ENCODE measurements at regions not wholly inside any gene's neighbourhood (a gene's known extent, or its start where the extent isn't known, plus 50 kb on each side); places are given as distances from the start of the nearest gene placed in this dataset.

DNA sequence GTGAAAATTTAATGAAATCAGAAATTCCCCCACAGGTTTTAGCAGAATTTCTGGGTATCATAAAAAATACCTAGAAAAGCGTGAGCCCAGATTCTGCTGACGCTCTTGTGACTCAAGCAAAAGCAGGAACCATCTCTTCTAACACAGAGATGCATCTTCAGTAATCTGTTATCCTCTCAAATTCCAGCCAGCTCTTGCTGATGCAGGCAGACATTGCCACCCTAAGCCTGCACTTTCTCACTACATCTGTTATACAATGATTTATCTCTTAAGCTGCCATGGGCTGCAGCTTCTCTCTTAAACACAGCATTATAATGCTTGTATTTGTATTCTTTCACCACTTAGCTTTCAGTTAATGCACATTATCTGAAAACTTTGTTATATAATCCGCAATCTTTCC is 113.0 kb upstream of the RGS1 start:
- no peak for DNase-seq (ENCODE audit: extremely low read depth in 1 of 4, low spot score in 3 of 4)
- Histone ChIP-seq H3K79me2 (ENCODE audit: control insufficient read depth, insufficient read depth, low read length) (no peaks in the 10 kb centered on the region), H3K4me3 (no peak overlapping the region), H3K4me2 (ENCODE audit: insufficient read depth, low read length) (no peak overlapping the region), H4K20me1 (replicated peaks; ENCODE audit: control insufficient read depth, insufficient read depth, low read length) (no peaks in the 10 kb centered on the region), H3K9me1 (ENCODE audit: control insufficient read depth, insufficient read depth, low read length) (no peaks in the 10 kb centered on the region), H3K36me3 (ENCODE audit: control insufficient read depth, insufficient read depth, low read length) (no peaks in the 10 kb centered on the region), H3K9ac (ENCODE audit: insufficient read depth in 1 of 2, low read depth in 2 of 2, low read length in 2 of 2) (no peak overlapping the region), H3K27ac (ENCODE audit: extremely low read depth, low read depth, low read length) (no peak overlapping the region), H3K4me1 (replicated peaks in 1 of 2; ENCODE audit: control insufficient read depth in 2 of 2, insufficient read depth in 2 of 2, low read length in 2 of 2) (no peaks in the 10 kb centered on the region; a peak in 1 of 5 replicates), H3K27me3 (ENCODE audit: control insufficient read depth in 2 of 2, insufficient read depth in 2 of 2, low read length in 2 of 2) (no peaks in the 10 kb centered on the region), H3K9me3 (replicated peaks; ENCODE audit: control insufficient read depth, insufficient read depth, low read depth, low read length) (no peaks in the 10 kb centered on the region), H2AFZ (ENCODE audit: low read depth, low read length) (no peak overlapping the region)
- TF ChIP-seq ZNF76 (CRISPR knock-in tag; IDR thresholded peaks at IDR 0.05; ENCODE audit: borderline replicate concordance) (no peak), RAD21 (CRISPR knock-in tag; conservative IDR thresholded peaks at IDR 0.05 in 1 of 2, IDR thresholded peaks at IDR 0.05 in 1 of 2) (peak in 1 of 2 experiments; percentile 23; a peak in 1 of 4 replicates)
- in situ Hi-C loops (cut with MboI) (no loop called here), intact Hi-C loops (cut with micrococcal nuclease) (no loop called here)
- peak; percentile 39; the same call in 2 of the 3 replicates for ATAC-seq
- ChIA-PET CTCF (ENCODE audit: low intra/inter-chr PET ratio) (no interaction called here), POLR2A (interaction anchor here (0.9 kb wide), 1 partner anchor 806 kb away, joined by 3 read pairs; no protein-coding TSS in a partner anchor)
- WGBS (ENCODE audit: insufficient coverage, low coverage, missing lambda C conversion rate) = 2% methylated on average over 3 of the region's 3 CpGs
- no peak for FAIRE-seq
- BruUV-seq (replicated peaks) = no TSS peak

GRCh38 chr1:192463661-192464060 is 111.9 kb upstream of the RGS1 start:
- no peak overlapping the region for H3K4me2 ChIP-seq (ENCODE audit: insufficient read depth, low read length)
- no peaks in the 10 kb centered on the region for H3K9me3 ChIP-seq (replicated peaks; ENCODE audit: control insufficient read depth, insufficient read depth, low read depth, low read length)
- no peak for TF ChIP-seq ZNF584 (CRISPR knock-in tag; IDR thresholded peaks at IDR 0.05; ENCODE audit: low read depth)
- no peak for TF ChIP-seq GMEB1 (CRISPR knock-in tag; IDR thresholded peaks at IDR 0.05)
- TF ChIP-seq BRF1 (IDR thresholded peaks at IDR 0.05; ENCODE audit: borderline replicate concordance, extremely low read depth, insufficient read length) = no peak
- TF ChIP-seq PHF21A (IDR thresholded peaks at IDR 0.05; ENCODE audit: borderline replicate concordance, low read depth) = no peak
- TF ChIP-seq HEY1 (CRISPR knock-in tag; IDR thresholded peaks at IDR 0.05; ENCODE audit: borderline replicate concordance) = no peak
- no peak for TF ChIP-seq MEF2A (IDR thresholded peaks at IDR 0.05; ENCODE audit: control insufficient read depth, low read depth, low read length)
- TF ChIP-seq IFI16 (CRISPR knock-in tag; IDR thresholded peaks at IDR 0.05) = no peak
- TF ChIP-seq ZNF766 (CRISPR knock-in tag; conservative IDR thresholded peaks at IDR 0.05) = no peak
- no peak for TF ChIP-seq JUN (IDR thresholded peaks at IDR 0.05; ENCODE audit: borderline replicate concordance, low read depth, low read length)
- no peak for TF ChIP-seq JUN (CRISPR knock-in tag; IDR thresholded peaks at IDR 0.05; ENCODE audit: borderline replicate concordance)
- no peaks in the 10 kb centered on the region for H3K79me2 ChIP-seq (ENCODE audit: control insufficient read depth, insufficient read depth, low read length)
- in situ Hi-C loops (cut with MboI) (no loop called here), intact Hi-C loops (cut with micrococcal nuclease) (no loop called here)
- ChIA-PET CTCF (ENCODE audit: low intra/inter-chr PET ratio) (no interaction called here), POLR2A (no interaction called here)
- WGBS (ENCODE audit: insufficient coverage, low coverage, missing lambda C conversion rate) = 0% methylated on average over 3 of the region's 3 CpGs
- DNase-seq (ENCODE audit: extremely low read depth in 1 of 4, low spot score in 3 of 4) = no peak
- no peaks in the 10 kb centered on the region for H3K27me3 ChIP-seq (ENCODE audit: control insufficient read depth in 2 of 2, insufficient read depth in 2 of 2, low read length in 2 of 2)
- no peaks in the 10 kb centered on the region for H4K20me1 ChIP-seq (replicated peaks; ENCODE audit: control insufficient read depth, insufficient read depth, low read length)
- peak; percentile 70 for ATAC-seq
- H3K4me3 ChIP-seq = no peak overlapping the region
- no peaks in the 10 kb centered on the region; a peak in 1 of 5 replicates for H3K4me1 ChIP-seq (replicated peaks in 1 of 2; ENCODE audit: control insufficient read depth in 2 of 2, insufficient read depth in 2 of 2, low read length in 2 of 2)
- no peaks in the 10 kb centered on the region for H3K36me3 ChIP-seq (ENCODE audit: control insufficient read depth, insufficient read depth, low read length)
- H2AFZ ChIP-seq (ENCODE audit: low read depth, low read length) = peak overlapping the region; percentile 33; the same call in 1 of the 2 replicates
- no peak for FAIRE-seq
- no peak overlapping the region for H3K9ac ChIP-seq (ENCODE audit: insufficient read depth in 1 of 2, low read depth in 2 of 2, low read length in 2 of 2)
- BruUV-seq (replicated peaks) = no TSS peak
- no peak overlapping the region for H3K27ac ChIP-seq (ENCODE audit: extremely low read depth, low read depth, low read length)
- H3K9me1 ChIP-seq (ENCODE audit: control insufficient read depth, insufficient read depth, low read length) = no peaks in the 10 kb centered on the region

Data from K562 (cell line).